ENCODE measurements at regions not wholly inside any gene's neighbourhood (a gene's known extent, or its start where the extent isn't known, plus 50 kb on each side); places are given as distances from the start of the nearest gene placed in this dataset.

DNA sequence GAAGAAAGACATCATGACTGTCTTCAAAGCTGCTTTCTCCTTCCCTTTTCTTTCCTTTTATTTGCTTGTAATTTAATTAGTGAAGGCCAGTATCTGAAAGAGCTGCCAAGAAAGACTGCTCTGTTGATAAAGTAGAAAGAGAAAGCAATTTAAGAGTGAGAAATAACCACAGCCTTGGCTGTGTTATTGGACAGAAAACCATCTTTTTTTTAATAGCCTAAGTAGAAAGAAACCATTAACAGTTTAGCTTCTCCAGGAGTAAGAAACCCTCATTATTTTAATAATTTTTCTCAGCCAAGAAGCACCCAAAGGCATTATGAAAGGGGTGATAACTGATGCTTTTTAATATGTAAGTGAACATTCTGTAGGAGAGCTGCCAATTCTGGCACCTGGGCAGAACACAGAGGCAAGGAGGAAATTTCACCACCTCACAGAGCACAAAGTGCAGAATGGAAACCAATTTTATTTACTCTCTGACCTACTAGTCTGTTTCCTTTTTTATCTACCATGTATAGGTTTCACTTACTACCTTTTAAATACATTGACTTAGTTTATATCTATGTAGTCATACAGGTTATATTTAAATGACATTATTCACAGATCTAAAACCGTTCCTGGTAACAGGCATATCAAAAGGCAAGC, 703.2 kb downstream of the MRPL39 start:
- Mint-ChIP-seq H3K27me3 (no peaks in the 10 kb centered on the region), H3K4me3 (no peak overlapping the region), H3K36me3 (no peaks in the 10 kb centered on the region), H3K4me1 (no peaks in the 10 kb centered on the region), H3K27ac (no peak overlapping the region), H3K9me3 (peaks cover 0 to 2% (median 0%) of the 10 kb centered on the region in 8 donors)
- CTCF ChIA-PET (ENCODE audit: partially characterized antibody): no interaction called here
- Histone ChIP-seq H3K27ac (ENCODE audit: low read depth, low read length) (no peak overlapping the region), H3K4me3 (ENCODE audit: low read length in 2 of 2) (no peak overlapping the region), H3K27me3 (ENCODE audit: insufficient read depth, low read length) (no peaks in the 10 kb centered on the region), H3K9me3 (ENCODE audit: control insufficient read depth in 1 of 2, low read length in 2 of 2) (no peaks in the 10 kb centered on the region), H3K4me1 (ENCODE audit: insufficient read depth, low read length) (no peaks in the 10 kb centered on the region), H3K36me3 (ENCODE audit: insufficient read depth, low read length) (no peaks in the 10 kb centered on the region)
- POLR2A ChIA-PET (ENCODE audit: partially characterized antibody): no interaction called here
- no peak for DNase-seq
- intact Hi-C loops (cut with micrococcal nuclease): no loop called here

DNA sequence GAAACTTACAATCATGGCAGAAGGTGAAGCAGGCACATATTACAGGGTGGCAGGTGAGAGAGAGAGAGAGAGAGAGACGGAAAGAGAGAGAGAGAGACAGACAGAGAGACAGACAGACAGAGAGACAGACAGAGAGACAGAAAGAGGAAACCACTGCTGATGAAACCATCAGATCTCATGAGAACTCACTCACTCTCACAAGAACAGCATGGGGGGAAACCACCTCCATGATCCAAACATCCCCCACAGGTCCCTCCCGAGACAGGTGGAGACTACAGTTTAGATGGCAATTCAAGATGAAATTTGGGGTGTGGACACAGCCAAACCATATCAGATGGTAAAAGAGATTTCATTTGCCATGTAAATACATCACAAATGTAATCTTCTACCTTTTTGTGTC, 708.1 kb downstream of the MRPL39 start:
- no peak overlapping the region for H3K27ac Mint-ChIP-seq
- H3K27me3 Mint-ChIP-seq: no peaks in the 10 kb centered on the region
- H3K36me3 ChIP-seq (ENCODE audit: insufficient read depth, low read length): no peaks in the 10 kb centered on the region
- intact Hi-C loops (cut with micrococcal nuclease): no loop called here
- no peak overlapping the region for H3K4me3 Mint-ChIP-seq
- peaks cover 0 to 3% (median 0%) of the 10 kb centered on the region in 8 donors for H3K9me3 Mint-ChIP-seq
- no peaks in the 10 kb centered on the region for H3K36me3 Mint-ChIP-seq
- H3K4me1 ChIP-seq (ENCODE audit: insufficient read depth, low read length): no peaks in the 10 kb centered on the region
- DNase-seq: no peak
- no peaks in the 10 kb centered on the region for H3K9me3 ChIP-seq (ENCODE audit: control insufficient read depth in 1 of 2, low read length in 2 of 2)
- no peak overlapping the region for H3K4me3 ChIP-seq (ENCODE audit: low read length in 2 of 2)
- no peak overlapping the region for H3K27ac ChIP-seq (ENCODE audit: low read depth, low read length)
- CTCF ChIA-PET (ENCODE audit: partially characterized antibody): no interaction called here
- H3K4me1 Mint-ChIP-seq: no peaks in the 10 kb centered on the region
- POLR2A ChIA-PET (ENCODE audit: partially characterized antibody): no interaction called here
- no peaks in the 10 kb centered on the region for H3K27me3 ChIP-seq (ENCODE audit: insufficient read depth, low read length)

DNA sequence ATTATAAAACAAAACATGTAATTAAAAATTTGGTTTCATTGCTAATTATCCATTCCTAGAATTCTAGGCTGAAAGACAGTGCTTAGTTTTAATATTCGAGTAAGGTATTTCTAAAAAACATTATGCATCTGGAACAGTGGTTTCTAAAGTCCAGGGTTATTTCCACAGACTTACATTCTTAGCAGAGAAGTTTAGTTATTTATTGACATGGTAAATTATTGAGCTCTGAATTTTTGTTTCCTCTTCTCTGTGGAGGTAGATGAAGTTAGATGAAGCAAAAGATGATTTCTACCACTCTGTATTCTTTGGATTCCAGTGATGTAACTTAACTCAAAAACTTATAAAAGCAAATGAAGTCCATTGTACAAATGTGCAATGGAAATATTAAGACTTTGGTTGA, 709.4 kb downstream of the MRPL39 start:
- H3K4me3 Mint-ChIP-seq: no peak overlapping the region
- CTCF ChIA-PET (ENCODE audit: partially characterized antibody): no interaction called here
- H3K9me3 Mint-ChIP-seq: peaks cover 0 to 6% (median 0%) of the 10 kb centered on the region in 8 donors
- no peak overlapping the region for H3K27ac Mint-ChIP-seq
- no peak overlapping the region for H3K27ac ChIP-seq (ENCODE audit: low read depth, low read length)
- intact Hi-C loops (cut with micrococcal nuclease): no loop called here
- no peaks in the 10 kb centered on the region for H3K27me3 ChIP-seq (ENCODE audit: insufficient read depth, low read length)
- no peaks in the 10 kb centered on the region for H3K36me3 Mint-ChIP-seq
- no peaks in the 10 kb centered on the region for H3K4me1 Mint-ChIP-seq
- H3K27me3 Mint-ChIP-seq: no peaks in the 10 kb centered on the region
- no peak overlapping the region for H3K4me3 ChIP-seq (ENCODE audit: low read length in 2 of 2)
- H3K36me3 ChIP-seq (ENCODE audit: insufficient read depth, low read length): no peaks in the 10 kb centered on the region
- no peaks in the 10 kb centered on the region for H3K9me3 ChIP-seq (ENCODE audit: control insufficient read depth in 1 of 2, low read length in 2 of 2)
- POLR2A ChIA-PET (ENCODE audit: partially characterized antibody): no interaction called here
- DNase-seq: no peak
- H3K4me1 ChIP-seq (ENCODE audit: insufficient read depth, low read length): no peaks in the 10 kb centered on the region

DNA sequence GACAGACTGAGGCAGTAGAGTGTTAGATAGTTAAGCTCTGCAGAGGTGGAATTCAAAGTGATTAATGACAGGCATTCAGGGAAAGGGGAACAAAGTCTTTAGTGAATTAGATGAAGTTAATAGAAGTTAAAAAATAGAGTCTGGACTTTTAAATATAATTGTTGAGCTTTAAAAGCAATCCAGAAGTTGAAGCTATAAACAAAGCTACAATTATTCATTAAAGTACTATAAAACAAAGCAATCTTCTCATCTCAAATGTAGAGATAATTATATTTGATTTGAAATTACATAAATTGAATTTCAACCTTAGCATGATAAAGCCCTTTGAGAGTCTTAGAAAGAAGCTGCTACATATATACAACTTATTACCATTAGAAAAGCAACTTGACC, 710.6 kb downstream of the MRPL39 start:
- Histone ChIP-seq H3K27me3 (ENCODE audit: insufficient read depth, low read length) (no peaks in the 10 kb centered on the region), H3K9me3 (ENCODE audit: control insufficient read depth in 1 of 2, low read length in 2 of 2) (no peaks in the 10 kb centered on the region), H3K4me3 (ENCODE audit: low read length in 2 of 2) (no peak overlapping the region), H3K4me1 (ENCODE audit: insufficient read depth, low read length) (no peaks in the 10 kb centered on the region), H3K36me3 (ENCODE audit: insufficient read depth, low read length) (no peaks in the 10 kb centered on the region), H3K27ac (ENCODE audit: low read depth, low read length) (no peak overlapping the region)
- POLR2A ChIA-PET (ENCODE audit: partially characterized antibody): no interaction called here
- no peak overlapping the region for H3K4me3 Mint-ChIP-seq
- CTCF ChIA-PET (ENCODE audit: partially characterized antibody): no interaction called here
- peaks cover 0 to 4% (median under 1%) of the 10 kb centered on the region in 8 donors for H3K9me3 Mint-ChIP-seq
- no peaks in the 10 kb centered on the region for H3K4me1 Mint-ChIP-seq
- no peak overlapping the region for H3K27ac Mint-ChIP-seq
- DNase-seq: no peak
- no peaks in the 10 kb centered on the region for H3K36me3 Mint-ChIP-seq
- no peaks in the 10 kb centered on the region for H3K27me3 Mint-ChIP-seq
- intact Hi-C loops (cut with micrococcal nuclease): no loop called here

DNA sequence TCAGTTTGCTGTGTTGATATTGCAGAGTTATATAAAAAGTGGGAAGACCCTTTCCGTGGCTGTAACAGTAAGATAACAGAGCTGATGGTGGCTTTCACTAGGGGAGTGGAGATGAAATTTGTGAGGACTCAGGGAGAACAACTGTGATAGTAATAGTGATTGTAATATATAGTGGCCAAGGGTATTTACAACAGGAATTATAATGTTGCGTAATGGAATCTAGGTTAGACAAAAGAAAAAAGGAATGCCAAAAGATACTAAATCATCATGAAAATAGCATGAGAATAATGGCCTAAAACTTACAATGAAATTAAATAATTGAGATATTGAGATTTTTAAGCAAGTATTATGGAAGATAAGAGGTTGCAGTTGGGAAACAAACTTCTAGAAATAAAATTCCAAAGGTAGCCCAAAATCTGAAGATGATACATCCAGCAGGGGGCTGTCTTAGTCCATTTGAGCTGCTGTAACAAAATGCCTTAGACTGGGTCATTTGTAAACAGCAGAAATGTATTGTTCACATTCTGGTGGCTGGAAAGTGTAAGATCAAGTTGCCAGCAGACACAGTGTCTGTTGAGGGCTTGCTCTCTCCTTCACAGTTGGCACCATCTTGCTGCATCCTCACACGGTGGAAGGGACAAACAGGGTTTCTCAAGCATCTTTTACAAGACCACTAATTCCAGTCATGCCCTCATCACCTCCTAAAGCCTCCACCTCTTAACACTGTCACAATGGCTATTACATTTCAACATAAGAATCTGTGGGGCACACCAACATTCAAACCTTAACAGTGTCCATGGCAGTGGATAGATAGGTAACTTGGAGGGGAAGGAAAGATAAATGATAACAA, 711.2 kb downstream of the MRPL39 start:
- peaks cover 0 to 4% (median under 1%) of the 10 kb centered on the region in 8 donors for H3K9me3 Mint-ChIP-seq
- no peak overlapping the region for H3K27ac ChIP-seq (ENCODE audit: low read depth, low read length)
- CTCF ChIA-PET (ENCODE audit: partially characterized antibody): no interaction called here

DNA sequence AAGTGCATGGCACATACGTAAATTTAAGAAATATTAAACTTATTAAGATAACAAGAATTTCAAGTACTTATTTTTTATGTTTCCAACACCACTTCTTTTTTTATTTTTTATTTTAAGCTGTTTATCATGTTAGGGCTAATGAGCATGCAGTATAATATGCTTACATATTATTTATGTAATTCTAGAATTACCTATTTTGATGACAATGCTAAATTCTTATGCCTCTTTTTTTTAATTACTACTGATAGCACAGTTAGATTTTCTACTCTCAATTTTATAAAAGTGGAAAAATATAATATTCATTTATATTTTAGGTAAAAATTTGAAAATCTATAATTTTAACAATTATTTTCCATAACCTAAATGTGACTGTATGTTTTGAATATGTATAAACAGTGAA, 713.0 kb downstream of the MRPL39 start:
- Mint-ChIP-seq H3K9me3 (peaks cover 0 to 4% (median under 1%) of the 10 kb centered on the region in 8 donors), H3K36me3 (no peaks in the 10 kb centered on the region), H3K4me1 (no peaks in the 10 kb centered on the region), H3K27ac (no peak overlapping the region), H3K4me3 (no peak overlapping the region), H3K27me3 (no peaks in the 10 kb centered on the region)
- no peaks in the 10 kb centered on the region for H3K9me3 ChIP-seq (ENCODE audit: control insufficient read depth in 1 of 2, low read length in 2 of 2)
- ChIA-PET POLR2A (ENCODE audit: partially characterized antibody) (no interaction called here), CTCF (ENCODE audit: partially characterized antibody) (no interaction called here)
- no peaks in the 10 kb centered on the region for H3K27me3 ChIP-seq (ENCODE audit: insufficient read depth, low read length)
- no peak overlapping the region for H3K4me3 ChIP-seq (ENCODE audit: low read length in 2 of 2)
- no peak for DNase-seq
- no peak overlapping the region for H3K27ac ChIP-seq (ENCODE audit: low read depth, low read length)
- H3K36me3 ChIP-seq (ENCODE audit: insufficient read depth, low read length): no peaks in the 10 kb centered on the region
- intact Hi-C loops (cut with micrococcal nuclease): no loop called here
- H3K4me1 ChIP-seq (ENCODE audit: insufficient read depth, low read length): no peaks in the 10 kb centered on the region

More for the DNA sequence above, 711.2 kb downstream of the MRPL39 start:
- Mint-ChIP-seq H3K27me3 (no peaks in the 10 kb centered on the region), H3K4me1 (no peaks in the 10 kb centered on the region), H3K27ac (no peak overlapping the region), H3K4me3 (no peak overlapping the region), H3K36me3 (no peaks in the 10 kb centered on the region)
- no peaks in the 10 kb centered on the region for H3K36me3 ChIP-seq (ENCODE audit: insufficient read depth, low read length)
- no peak for DNase-seq
- POLR2A ChIA-PET (ENCODE audit: partially characterized antibody): no interaction called here
- no peak overlapping the region for H3K4me3 ChIP-seq (ENCODE audit: low read length in 2 of 2)
- H3K9me3 ChIP-seq (ENCODE audit: control insufficient read depth in 1 of 2, low read length in 2 of 2): no peaks in the 10 kb centered on the region
- H3K4me1 ChIP-seq (ENCODE audit: insufficient read depth, low read length): no peaks in the 10 kb centered on the region
- intact Hi-C loops (cut with micrococcal nuclease): no loop called here
- H3K27me3 ChIP-seq (ENCODE audit: insufficient read depth, low read length): no peaks in the 10 kb centered on the region

DNA sequence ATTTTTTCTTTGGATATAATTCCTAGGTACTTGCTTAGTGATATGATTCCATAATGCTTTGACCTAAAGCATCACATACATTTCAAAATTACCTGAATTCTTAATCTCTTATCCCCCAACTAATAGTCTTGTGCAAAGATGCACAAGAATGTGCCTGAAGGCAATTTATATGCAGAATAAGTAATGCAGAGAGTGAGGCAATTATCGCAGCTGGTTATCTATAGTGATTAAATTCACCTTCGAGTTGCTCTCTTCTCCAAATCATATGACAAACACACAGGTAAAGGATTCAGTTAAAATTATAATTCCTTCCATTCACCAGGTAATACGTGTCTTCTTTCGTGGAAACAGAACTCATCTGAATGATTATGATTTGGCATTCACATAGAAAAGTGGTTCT, 717.3 kb downstream of the MRPL39 start:
- H3K4me3 Mint-ChIP-seq: no peak overlapping the region
- H3K27me3 Mint-ChIP-seq: no peaks in the 10 kb centered on the region
- Histone ChIP-seq H3K4me3 (ENCODE audit: low read length in 2 of 2) (no peak overlapping the region), H3K27me3 (ENCODE audit: insufficient read depth, low read length) (no peaks in the 10 kb centered on the region), H3K4me1 (ENCODE audit: insufficient read depth, low read length) (no peaks in the 10 kb centered on the region), H3K36me3 (ENCODE audit: insufficient read depth, low read length) (no peaks in the 10 kb centered on the region), H3K27ac (ENCODE audit: low read depth, low read length) (no peak overlapping the region), H3K9me3 (ENCODE audit: control insufficient read depth in 1 of 2, low read length in 2 of 2) (no peaks in the 10 kb centered on the region)
- DNase-seq: no peak
- no peaks in the 10 kb centered on the region for H3K36me3 Mint-ChIP-seq
- H3K27ac Mint-ChIP-seq: no peak overlapping the region
- peaks cover 0 to 2% (median under 1%) of the 10 kb centered on the region in 8 donors for H3K9me3 Mint-ChIP-seq
- H3K4me1 Mint-ChIP-seq: no peaks in the 10 kb centered on the region
- ChIA-PET CTCF (ENCODE audit: partially characterized antibody) (no interaction called here), POLR2A (ENCODE audit: partially characterized antibody) (no interaction called here)
- intact Hi-C loops (cut with micrococcal nuclease): no loop called here

Data from CD4-positive, alpha-beta memory T cell (primary cell).